Transverse colon (tissue), 4 donors: ENCODE measurements at regions not wholly inside any gene's neighbourhood (a gene's known extent, or its start where the extent isn't known, plus 50 kb on each side); places are given as distances from the start of the nearest gene placed in this dataset.

ENCODE experiments used
- DNase-seq: peaks from one replicate; pipeline ENCODE4 v3.0.0-alpha.2; 2019
- H3K27ac ChIP-seq, 4 donors: fragments of 200-600 bp; sonication (generic); 2 replicates each; pipeline ENCODE4 v1.5.1; 2016 to 2018; ENCODE audit warnings: inconsistent platforms in 4 of 4
- H3K27me3 ChIP-seq: fragments of 200-600 bp; sonication (generic); 2 replicates; pipeline ENCODE4 v1.5.1; 2017; ENCODE audit warnings: inconsistent platforms
- H3K36me3 ChIP-seq, 4 donors: fragments of 200-600 bp; sonication (generic); 2 replicates each; pipeline ENCODE4 v1.5.1; 2017 to 2019; ENCODE audit warnings: inconsistent platforms in 4 of 4
- H3K4me1 ChIP-seq, 4 donors: fragments of 200-600 bp; sonication (generic); 2 replicates each; pipeline ENCODE4 v1.5.1; 2017 to 2020; ENCODE audit warnings: inconsistent platforms in 4 of 4
- H3K4me3 ChIP-seq, 4 donors: fragments of 200-600 bp; sonication (generic); 1 replicate in 1 of 4; 2 replicates in 3 of 4; pipeline versions ENCODE4 v1.5.1 to v1.6.1; 2017 to 2019; ENCODE audit warnings: inconsistent platforms in 4 of 4
- H3K9me3 ChIP-seq, 2 donors: fragments of 200-600 bp; sonication (generic); 2 replicates each; pipeline ENCODE4 v1.5.1; 2017 to 2019; ENCODE audit warnings: inconsistent platforms in 2 of 2
- EP300 ChIP-seq: sonication (generic); formaldehyde crosslinking; IDR thresholded peaks from one replicate; pipeline ENCODE4 v1.6.1; 2017; ENCODE audit warnings: antibody characterized with exemption, low read depth
- POLR2A ChIP-seq: fragments of 450-650 bp; IDR thresholded peaks from one replicate; pipeline ENCODE4 v1.6.1; 2016; ENCODE audit warnings: antibody characterized with exemption, mild to moderate bottlenecking, moderate library complexity
- POLR2AphosphoS5 ChIP-seq, 3 donors: sonication (generic); formaldehyde crosslinking; IDR thresholded peaks; one replicate each; pipeline ENCODE4 v1.6.1; 2016; ENCODE audit warnings: antibody characterized with exemption in 3 of 3
- WGBS, 2 donors: methylation state at CpG; one replicate each; pipeline ENCODE4 v1.1.5; 2018; ENCODE audit warnings: low coverage in 1 of 2; 5-methylcytosine and 5-hydroxymethylcytosine counted together
- in situ Hi-C, 4 donors: fragments of 200-750 bp; cut with MboI; loops; one replicate each; pipeline versions ENCODE4 v1.15.0 to v1.15.1; 2017; ENCODE audit warnings: low sequenced_read_pairs in 3 of 4, low pct_ligation_motif_present in 1 of 4, low pct_unique_long_range_greater_than_20kb in 1 of 4
- intact Hi-C: fragments of 100-400 bp; cut with DNase I; formaldehyde crosslinking; loops from one replicate; pipeline ENCODE4 v1.15.1; 2023; ENCODE audit warnings: low total_unique reads
- TF ChIP-seq, protein P1 (sequence below), 5 experiments: fragments of 200-600 bp in 3 of 5; fragments of 450-650 bp in 2 of 5; sonication (generic) in 3 of 5; IDR thresholded peaks; 1 replicate in 2 of 5; 2 replicates in 3 of 5; pipeline ENCODE4 v1.5.1; 2016 to 2017; ENCODE audit warnings: antibody characterized with exemption in 5 of 5, inconsistent platforms in 3 of 5, mild to moderate bottlenecking in 2 of 5, moderate library complexity in 1 of 5

DNA sequence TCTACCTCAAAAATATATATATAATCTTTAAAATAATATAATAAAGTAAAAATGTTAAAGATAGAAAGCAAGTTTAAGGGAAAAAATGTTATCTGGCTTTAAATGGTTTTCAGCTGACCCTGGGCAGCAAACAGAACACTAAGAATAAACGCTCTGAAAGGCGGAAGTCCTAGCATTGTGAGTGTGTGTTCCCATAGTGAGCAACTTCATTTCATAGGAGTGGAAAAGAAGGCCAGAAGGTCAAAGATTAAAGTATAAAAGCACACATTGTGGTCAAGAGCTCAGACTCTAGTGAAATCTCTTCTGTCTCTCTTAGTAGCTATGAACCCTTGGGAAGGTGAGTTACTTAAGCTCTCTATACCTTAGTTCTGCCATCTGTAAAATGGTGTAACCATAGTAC, 374.4 kb downstream of the ENC1 start:
- Histone ChIP-seq H3K27me3 (no peaks in the 10 kb centered on the region), H3K36me3 (no peaks in the 10 kb centered on the region), H3K9me3 (no peaks in the 10 kb centered on the region), H3K27ac (no peak overlapping the region), H3K4me1 (no peaks in the 10 kb centered on the region), H3K4me3 (no peak overlapping the region)
- intact Hi-C loops: no loop called here
- in situ Hi-C loops: no loop called here
- WGBS, 2 donors: 78 to 93% methylated on average over 2 of the region's 2 CpGs
- DNase-seq: no peak
- TF ChIP-seq POLR2AphosphoS5 (IDR thresholded peaks at IDR 0.05): no peak
- TF ChIP-seq POLR2A: no peak
- TF ChIP-seq, protein P1, sequence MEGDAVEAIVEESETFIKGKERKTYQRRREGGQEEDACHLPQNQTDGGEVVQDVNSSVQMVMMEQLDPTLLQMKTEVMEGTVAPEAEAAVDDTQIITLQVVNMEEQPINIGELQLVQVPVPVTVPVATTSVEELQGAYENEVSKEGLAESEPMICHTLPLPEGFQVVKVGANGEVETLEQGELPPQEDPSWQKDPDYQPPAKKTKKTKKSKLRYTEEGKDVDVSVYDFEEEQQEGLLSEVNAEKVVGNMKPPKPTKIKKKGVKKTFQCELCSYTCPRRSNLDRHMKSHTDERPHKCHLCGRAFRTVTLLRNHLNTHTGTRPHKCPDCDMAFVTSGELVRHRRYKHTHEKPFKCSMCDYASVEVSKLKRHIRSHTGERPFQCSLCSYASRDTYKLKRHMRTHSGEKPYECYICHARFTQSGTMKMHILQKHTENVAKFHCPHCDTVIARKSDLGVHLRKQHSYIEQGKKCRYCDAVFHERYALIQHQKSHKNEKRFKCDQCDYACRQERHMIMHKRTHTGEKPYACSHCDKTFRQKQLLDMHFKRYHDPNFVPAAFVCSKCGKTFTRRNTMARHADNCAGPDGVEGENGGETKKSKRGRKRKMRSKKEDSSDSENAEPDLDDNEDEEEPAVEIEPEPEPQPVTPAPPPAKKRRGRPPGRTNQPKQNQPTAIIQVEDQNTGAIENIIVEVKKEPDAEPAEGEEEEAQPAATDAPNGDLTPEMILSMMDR (IDR thresholded peaks at IDR 0.05): no peak
- no peak for TF ChIP-seq EP300

DNA sequence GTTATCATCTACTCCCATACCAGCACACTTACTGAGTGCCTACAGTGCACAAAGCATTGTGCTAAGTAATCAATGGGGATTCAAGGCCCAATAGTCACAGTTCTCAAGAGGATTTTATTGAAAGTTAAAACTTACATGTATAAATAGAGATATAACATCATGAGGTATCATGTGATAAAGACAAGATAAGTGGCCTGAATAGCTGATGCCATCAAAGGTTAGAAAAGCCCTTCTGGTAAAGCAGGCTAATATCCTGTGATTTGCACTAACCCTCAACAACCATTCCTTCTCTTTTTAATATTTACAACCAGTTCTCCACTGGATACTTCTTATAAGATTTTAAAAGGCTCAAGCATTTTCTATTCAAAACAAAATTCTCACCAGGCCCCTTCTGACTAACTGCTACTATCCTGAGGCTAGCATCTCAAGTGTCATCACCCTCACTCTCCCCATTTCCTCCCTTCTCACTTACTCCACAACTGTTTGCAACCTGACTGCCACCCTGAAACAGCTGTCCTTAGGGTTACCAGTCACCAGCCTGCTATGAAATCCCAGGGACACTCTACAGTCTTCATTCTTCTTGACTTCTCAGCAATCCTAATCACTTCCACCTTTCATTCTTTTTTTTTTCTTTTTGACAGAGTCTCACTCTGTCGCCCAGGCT, 377.9 kb downstream of the ENC1 start:
- in situ Hi-C loops: no loop called here
- DNase-seq: no peak
- peaks cover 5 to 13% (median 9%) of the 10 kb centered on the region in 4 donors for H3K4me1 ChIP-seq
- no peaks in the 10 kb centered on the region for H3K9me3 ChIP-seq
- no peaks in the 10 kb centered on the region for H3K36me3 ChIP-seq
- no peaks in the 10 kb centered on the region for H3K27me3 ChIP-seq
- H3K27ac ChIP-seq: no peak overlapping the region
- TF ChIP-seq POLR2AphosphoS5 (IDR thresholded peaks at IDR 0.05) (no peak), EP300 (no peak), POLR2A (no peak)
- TF ChIP-seq, protein P1 (IDR thresholded peaks at IDR 0.05): no peak
- H3K4me3 ChIP-seq: no peak overlapping the region
- WGBS, 2 donors: 100% methylated on average over 1 of the region's 1 CpG; no CpG with 5 or more reads in 1 of the 2 donors
- intact Hi-C loops: no loop called here

DNA sequence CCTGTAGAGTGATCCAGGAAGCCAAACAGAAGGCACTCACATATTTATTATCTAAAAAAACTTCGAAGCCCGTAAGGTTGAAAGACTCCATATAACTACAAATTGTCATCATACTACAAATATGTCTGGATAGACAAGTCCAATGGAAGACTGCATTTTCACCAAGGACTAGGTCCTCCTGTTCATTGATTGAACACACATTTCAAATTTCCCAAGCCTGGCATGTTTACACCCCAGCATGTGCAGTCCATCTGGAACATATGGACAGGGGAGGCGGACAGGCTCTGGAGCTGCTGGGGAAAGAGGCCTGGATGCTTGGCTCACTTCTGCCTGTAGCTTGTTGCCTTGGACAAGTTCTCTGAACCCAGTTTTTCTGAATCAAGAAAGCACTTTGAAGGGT, 378.7 kb downstream of the ENC1 start:
- no peaks in the 10 kb centered on the region for H3K9me3 ChIP-seq
- no peak overlapping the region for H3K4me3 ChIP-seq
- in situ Hi-C loops: no loop called here
- no peaks in the 10 kb centered on the region for H3K27me3 ChIP-seq
- peaks cover 11 to 21% (median 17%) of the 10 kb centered on the region in 4 donors for H3K4me1 ChIP-seq
- no peaks in the 10 kb centered on the region for H3K36me3 ChIP-seq
- DNase-seq: no peak
- H3K27ac ChIP-seq: no peak overlapping the region
- TF ChIP-seq POLR2AphosphoS5 (IDR thresholded peaks at IDR 0.05) (no peak), POLR2A (no peak), EP300 (no peak)
- TF ChIP-seq, protein P1 (IDR thresholded peaks at IDR 0.05): no peak
- 59 to 63% methylated on average over 3 of the region's 3 CpGs for WGBS, 2 donors
- intact Hi-C loops: no loop called here

GRCh38 chr5:74261421-74261820, 379.1 kb downstream of the ENC1 start:
- H3K9me3 ChIP-seq: no peaks in the 10 kb centered on the region
- intact Hi-C loops (no loop called here), in situ Hi-C loops (no loop called here)
- H3K4me1 ChIP-seq: peaks cover 13 to 25% (median 20%) of the 10 kb centered on the region in 4 donors
- H3K27me3 ChIP-seq: no peaks in the 10 kb centered on the region
- H3K4me3 ChIP-seq: no peak overlapping the region
- 58 to 67% methylated on average over 3 of the region's 3 CpGs for WGBS, 2 donors
- TF ChIP-seq POLR2AphosphoS5 (IDR thresholded peaks at IDR 0.05) (no peak), EP300 (no peak), POLR2A (no peak)
- TF ChIP-seq, protein P1 (IDR thresholded peaks at IDR 0.05): no peak
- no peak for DNase-seq
- no peaks in the 10 kb centered on the region for H3K36me3 ChIP-seq
- H3K27ac ChIP-seq: no peak overlapping the region
